ENCODE measurements at regions not wholly inside any gene's neighbourhood (a gene's known extent, or its start where the extent isn't known, plus 50 kb on each side); places are given as distances from the start of the nearest gene placed in this dataset.

DNA sequence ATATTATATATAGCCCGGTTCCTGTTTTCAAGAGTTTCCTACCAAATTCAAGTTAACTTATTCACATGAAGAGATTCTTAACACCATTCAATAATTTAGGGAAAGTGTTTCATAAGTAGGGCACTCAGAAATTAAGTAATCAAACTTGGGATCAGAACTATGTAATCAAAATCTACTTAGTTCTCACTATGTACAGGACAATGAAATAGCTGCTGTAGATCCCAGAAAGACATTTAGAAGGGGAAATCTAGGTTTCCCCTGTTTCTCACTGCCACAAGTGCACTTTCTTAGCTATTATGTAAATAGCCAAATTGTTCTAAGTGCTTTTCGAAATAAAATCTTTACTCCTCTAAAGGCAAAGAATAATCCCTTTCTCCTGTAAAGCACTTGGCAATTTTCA lies 493.6 kb upstream of the SETBP1 start:
- TF ChIP-seq SIN3A (IDR thresholded peaks at IDR 0.05; ENCODE audit: borderline replicate concordance, insufficient read depth, low read length) (no peak), TAF1 (IDR thresholded peaks at IDR 0.05; ENCODE audit: borderline replicate concordance, insufficient read depth, low read length) (no peak), POLR2AphosphoS5 (IDR thresholded peaks at IDR 0.05; ENCODE audit: low read depth, low read length) (no peak), FOXP2 (optimal IDR thresholded peaks at IDR 0.05; ENCODE audit: borderline replicate concordance, extremely low read depth, extremely low read length, insufficient read depth) (no peak)
- TF ChIP-seq, protein P1, sequence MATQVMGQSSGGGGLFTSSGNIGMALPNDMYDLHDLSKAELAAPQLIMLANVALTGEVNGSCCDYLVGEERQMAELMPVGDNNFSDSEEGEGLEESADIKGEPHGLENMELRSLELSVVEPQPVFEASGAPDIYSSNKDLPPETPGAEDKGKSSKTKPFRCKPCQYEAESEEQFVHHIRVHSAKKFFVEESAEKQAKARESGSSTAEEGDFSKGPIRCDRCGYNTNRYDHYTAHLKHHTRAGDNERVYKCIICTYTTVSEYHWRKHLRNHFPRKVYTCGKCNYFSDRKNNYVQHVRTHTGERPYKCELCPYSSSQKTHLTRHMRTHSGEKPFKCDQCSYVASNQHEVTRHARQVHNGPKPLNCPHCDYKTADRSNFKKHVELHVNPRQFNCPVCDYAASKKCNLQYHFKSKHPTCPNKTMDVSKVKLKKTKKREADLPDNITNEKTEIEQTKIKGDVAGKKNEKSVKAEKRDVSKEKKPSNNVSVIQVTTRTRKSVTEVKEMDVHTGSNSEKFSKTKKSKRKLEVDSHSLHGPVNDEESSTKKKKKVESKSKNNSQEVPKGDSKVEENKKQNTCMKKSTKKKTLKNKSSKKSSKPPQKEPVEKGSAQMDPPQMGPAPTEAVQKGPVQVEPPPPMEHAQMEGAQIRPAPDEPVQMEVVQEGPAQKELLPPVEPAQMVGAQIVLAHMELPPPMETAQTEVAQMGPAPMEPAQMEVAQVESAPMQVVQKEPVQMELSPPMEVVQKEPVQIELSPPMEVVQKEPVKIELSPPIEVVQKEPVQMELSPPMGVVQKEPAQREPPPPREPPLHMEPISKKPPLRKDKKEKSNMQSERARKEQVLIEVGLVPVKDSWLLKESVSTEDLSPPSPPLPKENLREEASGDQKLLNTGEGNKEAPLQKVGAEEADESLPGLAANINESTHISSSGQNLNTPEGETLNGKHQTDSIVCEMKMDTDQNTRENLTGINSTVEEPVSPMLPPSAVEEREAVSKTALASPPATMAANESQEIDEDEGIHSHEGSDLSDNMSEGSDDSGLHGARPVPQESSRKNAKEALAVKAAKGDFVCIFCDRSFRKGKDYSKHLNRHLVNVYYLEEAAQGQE (IDR thresholded peaks at IDR 0.05; ENCODE audit: insufficient read depth in 1 of 2, low read depth in 2 of 2, low read length in 2 of 2) = no peak

- TF ChIP-seq, protein P1 (IDR thresholded peaks at IDR 0.05; ENCODE audit: insufficient read depth in 1 of 2, low read depth in 2 of 2, low read length in 2 of 2) = no peak
- TF ChIP-seq SIN3A (IDR thresholded peaks at IDR 0.05; ENCODE audit: borderline replicate concordance, insufficient read depth, low read length) = no peak
Observed at GRCh38 chr18:44195394-44196140, 485.1 kb upstream of the SETBP1 start.

DNA sequence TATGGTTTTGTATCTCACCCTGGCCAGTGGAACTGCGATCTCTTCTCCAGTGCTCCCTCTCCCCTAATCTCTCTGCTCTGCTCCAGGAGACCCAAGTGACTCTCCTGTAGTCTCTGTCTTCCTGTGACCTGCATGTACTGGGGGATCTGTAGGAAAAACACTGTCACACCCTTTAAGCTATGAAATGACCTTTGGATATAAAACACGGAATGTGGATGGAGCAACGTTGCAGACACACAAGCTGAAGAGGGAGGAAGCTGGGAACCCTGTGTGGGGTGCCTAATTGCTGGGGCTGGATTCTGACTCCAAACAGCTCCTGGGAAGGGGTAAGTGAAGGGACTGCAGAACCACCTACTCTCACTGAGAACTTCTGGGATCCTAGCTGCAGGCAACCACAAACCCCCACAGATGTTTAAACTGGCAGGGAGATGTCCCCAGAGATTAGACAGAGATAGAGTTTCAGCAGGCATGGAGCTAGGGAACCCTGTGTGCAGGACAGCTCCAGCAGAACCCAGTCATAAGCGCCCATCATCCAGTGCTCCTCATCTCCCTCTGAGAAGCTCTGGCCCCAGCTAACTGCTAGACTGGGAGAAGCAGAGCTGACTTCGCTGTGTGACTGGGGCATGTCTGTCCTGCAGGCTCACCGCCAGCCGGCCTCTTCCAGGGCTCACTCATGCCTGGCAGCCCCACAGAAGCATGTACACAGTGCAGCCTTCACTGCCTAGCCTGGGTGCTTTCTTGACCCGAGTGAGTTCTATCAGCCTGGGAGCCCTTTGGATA lies 482.7 kb upstream of the SETBP1 start:
- TF ChIP-seq SIN3A (IDR thresholded peaks at IDR 0.05; ENCODE audit: borderline replicate concordance, insufficient read depth, low read length) = no peak
- TF ChIP-seq, protein P1 (IDR thresholded peaks at IDR 0.05; ENCODE audit: insufficient read depth in 1 of 2, low read depth in 2 of 2, low read length in 2 of 2) = no peak

DNA sequence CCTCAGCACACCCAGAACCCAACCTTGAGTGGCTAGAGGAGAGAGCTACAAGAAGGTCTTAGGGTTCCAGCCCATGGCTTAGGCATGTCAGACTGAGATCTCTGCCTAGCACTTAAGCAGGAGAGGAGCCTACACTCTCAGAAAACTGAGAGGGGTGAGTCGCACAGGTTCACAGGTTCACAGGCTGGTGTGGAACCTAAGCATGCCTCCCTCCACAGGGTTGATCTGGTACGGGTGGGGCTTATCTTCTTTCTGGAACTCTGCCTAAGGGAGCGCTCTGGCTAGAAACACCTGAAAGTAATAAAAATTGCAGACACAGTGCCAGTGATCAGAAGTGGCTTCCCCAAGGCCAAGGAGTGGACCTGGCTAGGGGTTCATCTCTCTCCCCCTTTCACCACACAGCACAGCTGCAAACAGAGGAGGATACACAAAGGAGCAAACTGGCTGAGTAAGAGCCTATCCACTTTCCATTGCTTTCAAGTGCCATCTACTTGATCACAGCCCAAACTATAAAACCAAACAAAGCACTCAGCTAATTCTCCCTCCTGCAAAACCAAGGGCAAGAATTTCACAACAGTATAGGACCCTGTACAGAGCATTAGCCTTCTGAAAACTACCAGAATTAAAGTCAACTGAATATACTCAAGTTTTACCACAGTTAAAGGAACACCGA lies 481.9 kb upstream of the SETBP1 start:
- TF ChIP-seq POLR2AphosphoS5 (IDR thresholded peaks at IDR 0.05; ENCODE audit: low read depth, low read length) (no peak), FOXP2 (optimal IDR thresholded peaks at IDR 0.05; ENCODE audit: borderline replicate concordance, extremely low read depth, extremely low read length, insufficient read depth) (no peak), SIN3A (IDR thresholded peaks at IDR 0.05; ENCODE audit: borderline replicate concordance, insufficient read depth, low read length) (no peak), TAF1 (IDR thresholded peaks at IDR 0.05; ENCODE audit: borderline replicate concordance, insufficient read depth, low read length) (no peak)
- TF ChIP-seq, protein P1 (IDR thresholded peaks at IDR 0.05; ENCODE audit: insufficient read depth in 1 of 2, low read depth in 2 of 2, low read length in 2 of 2) = no peak

Data from PFSK-1 (cell line).